GM23338 (cell line): ENCODE measurements at regions not wholly inside any gene's neighbourhood (a gene's known extent, or its start where the extent isn't known, plus 50 kb on each side); places are given as distances from the start of the nearest gene placed in this dataset.

ENCODE experiments used
- ATAC-seq: fragments of 200-7000 bp; cut with Tn5 transposase; 3 replicates; pipeline ENCODE4 v1.9.1; 2020
- DNase-seq: peaks from one replicate; pipeline ENCODE4 v3.0.0-alpha.2; 2015; ENCODE audit warnings: low spot score
- H2AFZ ChIP-seq: fragments of 200-600 bp; sonication (generic); 2 replicates; pipeline ENCODE4 v1.8.0; 2016; ENCODE audit warnings: antibody characterized with exemption, mild to moderate bottlenecking, moderate library complexity
- H3F3A ChIP-seq: fragments of 200-600 bp; sonication (generic); replicated peaks from 2 replicates; pipeline ENCODE4 v1.8.0; 2017; ENCODE audit warnings: antibody characterized with exemption, mixed run types, low read depth
- H3K27ac ChIP-seq: fragments of 200-600 bp; sonication (generic); 2 replicates; pipeline ENCODE4 v1.6.1; 2016; ENCODE audit warnings: low read depth
- H3K27me3 ChIP-seq: fragments of 200-600 bp; sonication (generic); 2 replicates; pipeline ENCODE4 v1.8.0; 2016; ENCODE audit warnings: mild to moderate bottlenecking, mixed run types, moderate library complexity; ENCODE audit not compliant: insufficient read depth
- H3K36me3 ChIP-seq: fragments of 200-600 bp; sonication (generic); 2 replicates; pipeline ENCODE4 v1.8.0; 2016; ENCODE audit warnings: mild to moderate bottlenecking; ENCODE audit not compliant: insufficient read depth
- H3K4me1 ChIP-seq: fragments of 200-600 bp; sonication (generic); 2 replicates; pipeline ENCODE4 v1.8.0; 2016; ENCODE audit warnings: mild to moderate bottlenecking, moderate library complexity; ENCODE audit not compliant: insufficient read depth
- H3K4me2 ChIP-seq: fragments of 200-600 bp; sonication (generic); 2 replicates; pipeline ENCODE4 v1.7.1; 2017; ENCODE audit warnings: mixed run types
- H3K4me3 ChIP-seq: fragments of 200-600 bp; sonication (generic); 2 replicates; pipeline ENCODE4 v1.6.1; 2016; ENCODE audit warnings: mixed run types
- H3K79me2 ChIP-seq: fragments of 200-600 bp; sonication (generic); replicated peaks from 2 replicates; pipeline ENCODE4 v1.8.0; 2017; ENCODE audit warnings: mild to moderate bottlenecking; ENCODE audit not compliant: insufficient read depth
- H3K9me2 ChIP-seq: fragments of 200-600 bp; sonication (generic); 2 replicates; pipeline ENCODE4 v1.8.0; 2017; ENCODE audit not compliant: insufficient read depth
- H4K20me1 ChIP-seq: fragments of 200-600 bp; sonication (generic); replicated peaks from 2 replicates; pipeline ENCODE4 v1.8.0; 2017; ENCODE audit warnings: mild to moderate bottlenecking; ENCODE audit not compliant: insufficient read depth
- H3K27ac Mint-ChIP-seq: 2 replicates; pipeline ENCODE4 v1.8.0; 2020; ENCODE audit warnings: inconsistent platforms, mild to moderate bottlenecking, moderate library complexity, mixed read lengths
- H3K27me3 Mint-ChIP-seq: 3 replicates; pipeline ENCODE4 v1.8.0; 2022; ENCODE audit warnings: low read depth, mild to moderate bottlenecking, moderate library complexity, mixed read lengths, inconsistent platforms; ENCODE audit not compliant: insufficient read depth, poor library complexity
- H3K36me3 Mint-ChIP-seq: 3 replicates; pipeline ENCODE4 v1.8.0; 2021; ENCODE audit warnings: low read depth, mild to moderate bottlenecking, inconsistent platforms, moderate library complexity, mixed read lengths
- H3K4me1 Mint-ChIP-seq: 3 replicates; pipeline ENCODE4 v1.8.0; 2020; ENCODE audit warnings: mild to moderate bottlenecking, inconsistent platforms, mixed read lengths
- H3K4me3 Mint-ChIP-seq: 3 replicates; pipeline ENCODE4 v1.8.0; 2021; ENCODE audit warnings: moderate library complexity, mild to moderate bottlenecking, inconsistent platforms, mixed read lengths
- H3K9me3 Mint-ChIP-seq: 3 replicates; pipeline ENCODE4 v1.8.0; 2020; ENCODE audit warnings: moderate library complexity, mild to moderate bottlenecking, inconsistent platforms, mixed read lengths
- CREB1 ChIP-seq: fragments of 250-450 bp; sonication (Bioruptor Pico); IDR thresholded peaks from 2 replicates; pipeline ENCODE4 v1.5.0; 2020; ENCODE audit warnings: low read depth, mild to moderate bottlenecking, moderate library complexity
- ETS1 ChIP-seq: IDR thresholded peaks from 2 replicates; pipeline ENCODE4 v1.6.1; 2016; ENCODE audit warnings: antibody characterized with exemption
- EZH2phosphoT487 ChIP-seq: fragments of 200-600 bp; sonication (generic); IDR thresholded peaks from one replicate; pipeline ENCODE4 v1.8.1; 2018; ENCODE audit warnings: antibody characterized with exemption; ENCODE audit not compliant: unreplicated experiment
- JUNB ChIP-seq: IDR thresholded peaks from one replicate; pipeline ENCODE4 v1.6.1; 2016; ENCODE audit warnings: antibody characterized with exemption; ENCODE audit not compliant: unreplicated experiment
- NANOG ChIP-seq: IDR thresholded peaks from 2 replicates; pipeline ENCODE4 v1.6.1; 2016; ENCODE audit warnings: antibody characterized with exemption, borderline replicate concordance
- STAT1 ChIP-seq: IDR thresholded peaks from one replicate; pipeline ENCODE4 v1.6.1; 2016; ENCODE audit warnings: antibody characterized with exemption; ENCODE audit not compliant: unreplicated experiment
- ZNF114 ChIP-seq: fragments of 250-450 bp; sonication (Bioruptor Pico); IDR thresholded peaks from 2 replicates; pipeline ENCODE4 v1.5.0; 2020; ENCODE audit warnings: mild to moderate bottlenecking, moderate library complexity
- TF ChIP-seq, protein P1 (sequence below): fragments of 250-450 bp; sonication (Bioruptor Pico); IDR thresholded peaks from 2 replicates; pipeline ENCODE4 v1.5.0; 2020; ENCODE audit warnings: mild to moderate bottlenecking, moderate library complexity

DNA sequence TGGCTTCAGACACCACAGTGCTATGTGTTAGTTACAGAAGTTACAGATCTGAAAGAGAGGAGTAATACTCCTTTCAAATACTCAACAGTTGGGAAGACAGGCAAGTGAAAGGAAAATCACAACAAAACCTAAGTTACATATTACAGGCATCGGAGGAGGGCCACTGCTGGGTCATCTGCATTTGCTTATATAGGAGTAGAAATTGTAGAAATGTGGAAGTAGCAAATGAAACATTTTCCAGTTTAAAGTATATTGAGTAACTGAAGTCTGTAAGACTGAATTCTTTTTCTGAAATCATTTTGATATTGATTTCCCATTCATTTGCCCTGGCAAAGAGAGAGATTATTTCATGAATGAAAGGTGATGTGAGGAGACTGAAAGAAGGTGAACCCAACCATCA, 201.7 kb downstream of the SPRY1 start:
- no peaks in the 10 kb centered on the region for H3K36me3 Mint-ChIP-seq
- H3K9me2 ChIP-seq = no peaks in the 10 kb centered on the region
- no peak overlapping the region for H3K4me3 ChIP-seq
- peaks cover 6% of the 10 kb centered on the region for H3K27me3 Mint-ChIP-seq
- H3K27ac ChIP-seq = no peak overlapping the region
- TF ChIP-seq NANOG (no peak), CREB1 (no peak), JUNB (no peak), EZH2phosphoT487 (no peak), ZNF114 (CRISPR knock-in tag) (no peak), ETS1 (no peak), STAT1 (no peak)
- TF ChIP-seq, protein P1, sequence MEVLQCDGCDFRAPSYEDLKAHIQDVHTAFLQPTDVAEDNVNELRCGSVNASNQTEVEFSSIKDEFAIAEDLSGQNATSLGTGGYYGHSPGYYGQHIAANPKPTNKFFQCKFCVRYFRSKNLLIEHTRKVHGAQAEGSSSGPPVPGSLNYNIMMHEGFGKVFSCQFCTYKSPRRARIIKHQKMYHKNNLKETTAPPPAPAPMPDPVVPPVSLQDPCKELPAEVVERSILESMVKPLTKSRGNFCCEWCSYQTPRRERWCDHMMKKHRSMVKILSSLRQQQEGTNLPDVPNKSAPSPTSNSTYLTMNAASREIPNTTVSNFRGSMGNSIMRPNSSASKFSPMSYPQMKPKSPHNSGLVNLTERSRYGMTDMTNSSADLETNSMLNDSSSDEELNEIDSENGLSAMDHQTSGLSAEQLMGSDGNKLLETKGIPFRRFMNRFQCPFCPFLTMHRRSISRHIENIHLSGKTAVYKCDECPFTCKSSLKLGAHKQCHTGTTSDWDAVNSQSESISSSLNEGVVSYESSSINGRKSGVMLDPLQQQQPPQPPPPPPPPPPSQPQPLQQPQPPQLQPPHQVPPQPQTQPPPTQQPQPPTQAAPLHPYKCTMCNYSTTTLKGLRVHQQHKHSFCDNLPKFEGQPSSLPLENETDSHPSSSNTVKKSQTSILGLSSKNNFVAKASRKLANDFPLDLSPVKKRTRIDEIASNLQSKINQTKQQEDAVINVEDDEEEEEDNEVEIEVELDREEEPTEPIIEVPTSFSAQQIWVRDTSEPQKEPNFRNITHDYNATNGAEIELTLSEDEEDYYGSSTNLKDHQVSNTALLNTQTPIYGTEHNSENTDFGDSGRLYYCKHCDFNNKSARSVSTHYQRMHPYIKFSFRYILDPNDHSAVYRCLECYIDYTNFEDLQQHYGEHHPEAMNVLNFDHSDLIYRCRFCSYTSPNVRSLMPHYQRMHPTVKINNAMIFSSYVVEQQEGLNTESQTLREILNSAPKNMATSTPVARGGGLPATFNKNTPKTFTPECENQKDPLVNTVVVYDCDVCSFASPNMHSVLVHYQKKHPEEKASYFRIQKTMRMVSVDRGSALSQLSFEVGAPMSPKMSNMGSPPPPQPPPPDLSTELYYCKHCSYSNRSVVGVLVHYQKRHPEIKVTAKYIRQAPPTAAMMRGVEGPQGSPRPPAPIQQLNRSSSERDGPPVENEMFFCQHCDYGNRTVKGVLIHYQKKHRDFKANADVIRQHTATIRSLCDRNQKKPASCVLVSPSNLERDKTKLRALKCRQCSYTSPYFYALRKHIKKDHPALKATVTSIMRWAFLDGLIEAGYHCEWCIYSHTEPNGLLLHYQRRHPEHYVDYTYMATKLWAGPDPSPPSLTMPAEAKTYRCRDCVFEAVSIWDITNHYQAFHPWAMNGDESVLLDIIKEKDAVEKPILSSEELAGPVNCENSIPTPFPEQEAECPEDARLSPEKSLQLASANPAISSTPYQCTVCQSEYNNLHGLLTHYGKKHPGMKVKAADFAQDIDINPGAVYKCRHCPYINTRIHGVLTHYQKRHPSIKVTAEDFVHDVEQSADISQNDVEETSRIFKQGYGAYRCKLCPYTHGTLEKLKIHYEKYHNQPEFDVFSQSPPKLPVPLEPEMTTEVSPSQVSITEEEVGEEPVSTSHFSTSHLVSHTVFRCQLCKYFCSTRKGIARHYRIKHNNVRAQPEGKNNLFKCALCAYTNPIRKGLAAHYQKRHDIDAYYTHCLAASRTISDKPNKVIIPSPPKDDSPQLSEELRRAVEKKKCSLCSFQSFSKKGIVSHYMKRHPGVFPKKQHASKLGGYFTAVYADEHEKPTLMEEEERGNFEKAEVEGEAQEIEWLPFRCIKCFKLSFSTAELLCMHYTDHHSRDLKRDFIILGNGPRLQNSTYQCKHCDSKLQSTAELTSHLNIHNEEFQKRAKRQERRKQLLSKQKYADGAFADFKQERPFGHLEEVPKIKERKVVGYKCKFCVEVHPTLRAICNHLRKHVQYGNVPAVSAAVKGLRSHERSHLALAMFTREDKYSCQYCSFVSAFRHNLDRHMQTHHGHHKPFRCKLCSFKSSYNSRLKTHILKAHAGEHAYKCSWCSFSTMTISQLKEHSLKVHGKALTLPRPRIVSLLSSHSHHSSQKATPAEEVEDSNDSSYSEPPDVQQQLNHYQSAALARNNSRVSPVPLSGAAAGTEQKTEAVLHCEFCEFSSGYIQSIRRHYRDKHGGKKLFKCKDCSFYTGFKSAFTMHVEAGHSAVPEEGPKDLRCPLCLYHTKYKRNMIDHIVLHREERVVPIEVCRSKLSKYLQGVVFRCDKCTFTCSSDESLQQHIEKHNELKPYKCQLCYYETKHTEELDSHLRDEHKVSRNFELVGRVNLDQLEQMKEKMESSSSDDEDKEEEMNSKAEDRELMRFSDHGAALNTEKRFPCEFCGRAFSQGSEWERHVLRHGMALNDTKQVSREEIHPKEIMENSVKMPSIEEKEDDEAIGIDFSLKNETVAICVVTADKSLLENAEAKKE (CRISPR knock-in tag) = no peak
- no peaks in the 10 kb centered on the region for H3K79me2 ChIP-seq
- H3K27ac Mint-ChIP-seq = no peak overlapping the region
- ATAC-seq (no peak), DNase-seq (no peak)
- H2AFZ ChIP-seq = no peak overlapping the region
- H3K4me2 ChIP-seq = no peak overlapping the region
- no peaks in the 10 kb centered on the region; the same call in 2 of the 3 replicates for H3K9me3 Mint-ChIP-seq
- H3K4me1 Mint-ChIP-seq = peaks cover 38% of the 10 kb centered on the region
- H3K36me3 ChIP-seq = no peaks in the 10 kb centered on the region
- no peaks in the 10 kb centered on the region for H4K20me1 ChIP-seq
- H3K4me1 ChIP-seq = peaks cover 14% of the 10 kb centered on the region
- H3K27me3 ChIP-seq = no peaks in the 10 kb centered on the region
- no peaks in the 10 kb centered on the region for H3F3A ChIP-seq
- H3K4me3 Mint-ChIP-seq = no peak overlapping the region
